ENCODE measurements at regions not wholly inside any gene's neighbourhood (a gene's known extent, or its start where the extent isn't known, plus 50 kb on each side); places are given as distances from the start of the nearest gene placed in this dataset.

GRCh38 chr12:85609778-85610177, 226.4 kb downstream of the RASSF9 start:
- no peak for TF ChIP-seq CTCF (IDR thresholded peaks at IDR 0.05; ENCODE audit: low read depth, low read length, missing control alignments)
- in situ Hi-C loops (cut with HindIII; ENCODE audit: low sequenced_read_pairs), result no loop called here
- DNase-seq (ENCODE audit: low read depth), result no peak
- no peak overlapping the region for H3K4me3 ChIP-seq (ENCODE audit: low read depth, low read length)

GRCh38 chr12:85610194-85610593, 226.0 kb downstream of the RASSF9 start:
- no peak for TF ChIP-seq CTCF (IDR thresholded peaks at IDR 0.05; ENCODE audit: low read depth, low read length, missing control alignments)
- DNase-seq (ENCODE audit: low read depth), result no peak
- no peak overlapping the region for H3K4me3 ChIP-seq (ENCODE audit: low read depth, low read length)
- in situ Hi-C loops (cut with HindIII; ENCODE audit: low sequenced_read_pairs), result no loop called here

GRCh38 chr12:85616201-85616600, 220.0 kb downstream of the RASSF9 start:
- in situ Hi-C loops (cut with HindIII; ENCODE audit: low sequenced_read_pairs), result no loop called here
- no peak overlapping the region for H3K4me3 ChIP-seq (ENCODE audit: low read depth, low read length)
- no peak for TF ChIP-seq CTCF (IDR thresholded peaks at IDR 0.05; ENCODE audit: low read depth, low read length, missing control alignments)
- DNase-seq (ENCODE audit: low read depth), result no peak

- no peak overlapping the region for H3K4me3 ChIP-seq (ENCODE audit: low read depth, low read length)
- no peak for DNase-seq (ENCODE audit: low read depth)
- in situ Hi-C loops (cut with HindIII; ENCODE audit: low sequenced_read_pairs), result no loop called here
These were observed 218.7 kb downstream of the RASSF9 start for GRCh38 chr12:85617307-85618091.

GRCh38 chr12:85621041-85621440, 215.2 kb downstream of the RASSF9 start:
- no peak overlapping the region for H3K4me3 ChIP-seq (ENCODE audit: low read depth, low read length)
- in situ Hi-C loops (cut with HindIII; ENCODE audit: low sequenced_read_pairs), result no loop called here
- no peak for TF ChIP-seq CTCF (IDR thresholded peaks at IDR 0.05; ENCODE audit: low read depth, low read length, missing control alignments)
- DNase-seq (ENCODE audit: low read depth), result no peak

More at GRCh38 chr12:85617307-85618091, 218.7 kb downstream of the RASSF9 start:
- TF ChIP-seq CTCF (IDR thresholded peaks at IDR 0.05; ENCODE audit: low read depth, low read length, missing control alignments), result no peak

- in situ Hi-C loops (cut with HindIII; ENCODE audit: low sequenced_read_pairs), result no loop called here
- TF ChIP-seq CTCF (IDR thresholded peaks at IDR 0.05; ENCODE audit: low read depth, low read length, missing control alignments), result no peak
- no peak for DNase-seq (ENCODE audit: low read depth)
- no peak overlapping the region for H3K4me3 ChIP-seq (ENCODE audit: low read depth, low read length)
These were observed 212.4 kb downstream of the RASSF9 start for GRCh38 chr12:85623763-85624162.
